Retina (tissue), 1 donor: ENCODE measurements at regions not wholly inside any gene's neighbourhood (a gene's known extent, or its start where the extent isn't known, plus 50 kb on each side); places are given as distances from the start of the nearest gene placed in this dataset.

Experiments
- DNase-seq: peaks from one replicate; pipeline ENCODE4 v3.0.0-alpha.2; 2016

- no peak for DNase-seq
Measured at GRCh38 chr4:148522995-148523394, 80.8 kb upstream of the NR3C2 start.

GRCh38 chr4:148515248-148515647 is 73.0 kb upstream of the NR3C2 start:
- DNase-seq: no peak

- DNase-seq: no peak
Measured at GRCh38 chr4:148514581-148514980, 72.4 kb upstream of the NR3C2 start.

GRCh38 chr4:148514041-148514440 is 71.8 kb upstream of the NR3C2 start:
- DNase-seq: no peak

GRCh38 chr4:148510211-148510610 is 68.0 kb upstream of the NR3C2 start:
- no peak for DNase-seq

- DNase-seq: no peak
Measured at GRCh38 chr4:148503681-148504080, 61.5 kb upstream of the NR3C2 start.

- DNase-seq: no peak
Measured at GRCh38 chr4:148497258-148497657, 55.0 kb upstream of the NR3C2 start.

- DNase-seq: no peak
Measured at GRCh38 chr4:148495463-148495862, 53.2 kb upstream of the NR3C2 start.
